ENCODE measurements at regions not wholly inside any gene's neighbourhood (a gene's known extent, or its start where the extent isn't known, plus 50 kb on each side); places are given as distances from the start of the nearest gene placed in this dataset.

DNA sequence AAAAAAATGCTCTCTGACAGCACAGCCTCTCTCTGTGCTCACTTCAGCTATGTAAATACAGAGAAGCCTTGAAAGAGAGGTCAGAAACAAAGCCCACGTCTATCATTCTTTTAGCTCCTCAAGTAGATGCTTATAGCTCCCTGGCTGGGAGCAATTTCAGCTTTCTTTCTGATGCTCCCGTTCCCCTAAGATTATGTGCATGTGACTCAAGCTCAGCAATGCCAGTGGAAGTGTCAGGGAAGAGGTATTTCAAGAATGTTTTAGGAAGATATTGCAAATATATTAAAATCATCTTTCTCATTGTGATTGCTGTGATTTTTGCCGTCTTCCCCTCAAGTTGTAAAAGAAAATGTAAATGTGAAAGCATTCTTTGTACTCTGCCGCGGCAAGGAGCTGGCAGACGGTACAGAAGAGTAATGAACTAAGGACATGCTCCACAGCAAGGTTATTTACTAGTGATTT is 1353.7 kb upstream of the ACO1 start:
- no peak for FAIRE-seq
- POLR2A ChIA-PET = no interaction called here
- intact Hi-C loops (cut with micrococcal nuclease; ENCODE audit: unreplicated experiment) = no loop called here

More for the DNA sequence above, 1353.7 kb upstream of the ACO1 start:
- no TSS peak for BruUV-seq (replicated peaks)
- H3K4me2 ChIP-seq (ENCODE audit: low read depth, low read length) = no peak overlapping the region
- 1% methylated on average over 6 of the region's 6 CpGs for WGBS (ENCODE audit: low lambda C conversion rate)
- no peaks in the 10 kb centered on the region for H4K20me1 ChIP-seq (ENCODE audit: insufficient read depth, low read length)
- DNase-seq (ENCODE audit: low spot score) (no peak), ATAC-seq (no peak)
- H3K4me1 ChIP-seq (ENCODE audit: insufficient read depth, low read length) = no peaks in the 10 kb centered on the region
- H3K4me3 ChIP-seq (replicated peaks in 1 of 3; ENCODE audit: insufficient read depth in 1 of 3, low read depth in 2 of 3, low read length in 3 of 3) = no peak overlapping the region
- H3K27ac ChIP-seq (ENCODE audit: extremely low read length, insufficient read depth, low read length) = no peak overlapping the region
- in situ Hi-C loops (cut with HindIII; ENCODE audit: extremely low pct_ligation_motif_present, low pct_unique_long_range_greater_than_20kb) = no loop called here
- no peak overlapping the region for H2AFZ ChIP-seq (ENCODE audit: low read length)
- CTCF ChIA-PET (ENCODE audit: low intra/inter-chr PET ratio, low total read pairs) = no interaction called here
- no peaks in the 10 kb centered on the region for H3K9me3 ChIP-seq (ENCODE audit: low read length)
- H3K9ac ChIP-seq (ENCODE audit: insufficient read depth, low read depth, low read length) = no peak overlapping the region
- H3K79me2 ChIP-seq (ENCODE audit: insufficient read depth, low read length) = no peaks in the 10 kb centered on the region
- H3K36me3 ChIP-seq (replicated peaks in 1 of 2; ENCODE audit: control insufficient read depth in 1 of 2, insufficient read depth in 2 of 2, low read length in 2 of 2) = no peaks in the 10 kb centered on the region
- TF ChIP-seq ZNF562 (CRISPR knock-in tag; IDR thresholded peaks at IDR 0.05; ENCODE audit: borderline replicate concordance) (no peak), TEAD3 (CRISPR knock-in tag; optimal IDR thresholded peaks at IDR 0.05; ENCODE audit: borderline replicate concordance) (no peak), ZBTB7A (CRISPR knock-in tag; IDR thresholded peaks at IDR 0.05) (no peak), ZNF841 (CRISPR knock-in tag; IDR thresholded peaks at IDR 0.05; ENCODE audit: borderline replicate concordance) (no peak), NAIF1 (CRISPR knock-in tag; IDR thresholded peaks at IDR 0.05; ENCODE audit: borderline replicate concordance) (no peak), ZNF10 (CRISPR knock-in tag; IDR thresholded peaks at IDR 0.05; ENCODE audit: borderline replicate concordance, low read depth) (no peak), HIVEP1 (CRISPR knock-in tag; IDR thresholded peaks at IDR 0.05) (no peak), SNRNP70 (IDR thresholded peaks at IDR 0.05; ENCODE audit: low read depth, low read length) (no peak), JDP2 (CRISPR knock-in tag; IDR thresholded peaks at IDR 0.05; ENCODE audit: borderline replicate concordance) (no peak), ZNF451 (CRISPR knock-in tag; IDR thresholded peaks at IDR 0.05) (no peak), ZNF263 (CRISPR knock-in tag; IDR thresholded peaks at IDR 0.05) (no peak), REPIN1 (CRISPR knock-in tag; IDR thresholded peaks at IDR 0.05; ENCODE audit: borderline replicate concordance, low read depth) (no peak), RARG (CRISPR knock-in tag; IDR thresholded peaks at IDR 0.05; ENCODE audit: low read depth) (no peak), ZNF556 (CRISPR knock-in tag; IDR thresholded peaks at IDR 0.05; ENCODE audit: borderline replicate concordance) (no peak), SPEN (CRISPR knock-in tag; IDR thresholded peaks at IDR 0.05; ENCODE audit: low read depth) (no peak), ZNF564 (CRISPR knock-in tag; IDR thresholded peaks at IDR 0.05) (no peak), RBFOX2 (IDR thresholded peaks at IDR 0.05; ENCODE audit: low read depth, low read length) (no peak), GRHL1 (CRISPR knock-in tag; conservative IDR thresholded peaks at IDR 0.05) (no peak), ZNF644 (CRISPR knock-in tag; IDR thresholded peaks at IDR 0.05; ENCODE audit: low read depth) (no peak), ZFAT (CRISPR knock-in tag; conservative IDR thresholded peaks at IDR 0.05) (no peak)
- no peaks in the 10 kb centered on the region for H3K27me3 ChIP-seq (ENCODE audit: control insufficient read depth in 1 of 2, insufficient read depth in 2 of 2, low read length in 2 of 2)
